ENCODE measurements at regions not wholly inside any gene's neighbourhood (a gene's known extent, or its start where the extent isn't known, plus 50 kb on each side); places are given as distances from the start of the nearest gene placed in this dataset.

- no peak overlapping the region for H3K4me2 ChIP-seq (ENCODE audit: low read length)
- ATAC-seq (no peak), DNase-seq (no peak)
- ChIA-PET CTCF (no interaction called here), POLR2A (ENCODE audit: unreplicated experiment) (no interaction called here)
- no peaks in the 10 kb centered on the region for H3F3A ChIP-seq (ENCODE audit: low read length, unreplicated experiment)
- intact Hi-C loops (cut with micrococcal nuclease) = no loop called here
- no peaks in the 10 kb centered on the region for H4K20me1 ChIP-seq (ENCODE audit: low read length)
- no peak for TF ChIP-seq CTCF (conservative IDR thresholded peaks at IDR 0.05; ENCODE audit: low read depth, low read length)
- no peak for TF ChIP-seq EZH2 (IDR thresholded peaks at IDR 0.05; ENCODE audit: low read length, unreplicated experiment)
- TF ChIP-seq EZH2phosphoT487 (IDR thresholded peaks at IDR 0.05; ENCODE audit: borderline replicate concordance, low read length) = no peak
- H2AFZ ChIP-seq (ENCODE audit: low read length) = no peak overlapping the region
- no peak overlapping the region for H3K4me3 ChIP-seq (ENCODE audit: low read length)
- no peak overlapping the region for H3K27ac ChIP-seq (ENCODE audit: low read length)
- no peaks in the 10 kb centered on the region for H3K79me2 ChIP-seq (ENCODE audit: low read length)
- peaks cover 3% of the 10 kb centered on the region; the same call in 1 of the 2 replicates for H3K27me3 ChIP-seq (ENCODE audit: low read length)
- H3K9me3 ChIP-seq (ENCODE audit: low read length) = no peaks in the 10 kb centered on the region
- H3K36me3 ChIP-seq (ENCODE audit: low read depth, low read length) = no peaks in the 10 kb centered on the region
- H3K9me2 ChIP-seq (replicated peaks; ENCODE audit: low read length) = no peaks in the 10 kb centered on the region
- BruUV-seq (replicated peaks) = no TSS peak
- H3K9ac ChIP-seq (ENCODE audit: low read length) = no peak overlapping the region
- no peaks in the 10 kb centered on the region for H3K4me1 ChIP-seq (ENCODE audit: insufficient read depth, low read length)
These were observed 245.8 kb downstream of the JRKL start for GRCh38 chr11:96635655-96636054.

- TF ChIP-seq CTCF (conservative IDR thresholded peaks at IDR 0.05; ENCODE audit: low read depth, low read length) (no peak), EZH2 (IDR thresholded peaks at IDR 0.05; ENCODE audit: low read length, unreplicated experiment) (no peak), EZH2phosphoT487 (IDR thresholded peaks at IDR 0.05; ENCODE audit: borderline replicate concordance, low read length) (no peak)
- H3K79me2 ChIP-seq (ENCODE audit: low read length) = no peaks in the 10 kb centered on the region
- ChIA-PET POLR2A (ENCODE audit: unreplicated experiment) (no interaction called here), CTCF (no interaction called here)
- no peak overlapping the region for H3K4me3 ChIP-seq (ENCODE audit: low read length)
- H3F3A ChIP-seq (ENCODE audit: low read length, unreplicated experiment) = no peaks in the 10 kb centered on the region
- ATAC-seq (no peak), DNase-seq (no peak)
- H3K4me2 ChIP-seq (ENCODE audit: low read length) = no peak overlapping the region
- no peaks in the 10 kb centered on the region for H4K20me1 ChIP-seq (ENCODE audit: low read length)
- no peak overlapping the region for H2AFZ ChIP-seq (ENCODE audit: low read length)
- no peak overlapping the region for H3K9ac ChIP-seq (ENCODE audit: low read length)
- intact Hi-C loops (cut with micrococcal nuclease) = no loop called here
- BruUV-seq (replicated peaks) = no TSS peak
- no peaks in the 10 kb centered on the region for H3K4me1 ChIP-seq (ENCODE audit: insufficient read depth, low read length)
- no peaks in the 10 kb centered on the region for H3K9me3 ChIP-seq (ENCODE audit: low read length)
- H3K27me3 ChIP-seq (ENCODE audit: low read length) = peaks cover 23% of the 10 kb centered on the region
- no peak overlapping the region for H3K27ac ChIP-seq (ENCODE audit: low read length)
- H3K9me2 ChIP-seq (replicated peaks; ENCODE audit: low read length) = no peaks in the 10 kb centered on the region; the same call in 1 of the 2 replicates
- no peaks in the 10 kb centered on the region for H3K36me3 ChIP-seq (ENCODE audit: low read depth, low read length)
These were observed 251.4 kb downstream of the JRKL start for GRCh38 chr11:96641261-96641660.

GRCh38 chr11:96642583-96642982 lies 252.8 kb downstream of the JRKL start:
- Histone ChIP-seq H3K9ac (ENCODE audit: low read length) (no peak overlapping the region), H3K27me3 (ENCODE audit: low read length) (peaks cover 35% of the 10 kb centered on the region), H2AFZ (ENCODE audit: low read length) (no peak overlapping the region), H3K4me1 (ENCODE audit: insufficient read depth, low read length) (no peaks in the 10 kb centered on the region), H3K4me2 (ENCODE audit: low read length) (no peak overlapping the region), H3K36me3 (ENCODE audit: low read depth, low read length) (no peaks in the 10 kb centered on the region), H3K4me3 (ENCODE audit: low read length) (no peak overlapping the region), H3K27ac (ENCODE audit: low read length) (no peak overlapping the region), H4K20me1 (ENCODE audit: low read length) (no peaks in the 10 kb centered on the region), H3K9me3 (ENCODE audit: low read length) (no peaks in the 10 kb centered on the region), H3F3A (ENCODE audit: low read length, unreplicated experiment) (no peaks in the 10 kb centered on the region), H3K9me2 (replicated peaks; ENCODE audit: low read length) (no peaks in the 10 kb centered on the region; the same call in 1 of the 2 replicates), H3K79me2 (ENCODE audit: low read length) (no peaks in the 10 kb centered on the region)
- DNase-seq (peak; percentile 14), ATAC-seq (no peak)
- no TSS peak for BruUV-seq (replicated peaks)
- TF ChIP-seq CTCF (conservative IDR thresholded peaks at IDR 0.05; ENCODE audit: low read depth, low read length) (no peak), EZH2phosphoT487 (IDR thresholded peaks at IDR 0.05; ENCODE audit: borderline replicate concordance, low read length) (no peak), EZH2 (IDR thresholded peaks at IDR 0.05; ENCODE audit: low read length, unreplicated experiment) (no peak)
- POLR2A ChIA-PET (ENCODE audit: unreplicated experiment) = no interaction called here
- CTCF ChIA-PET = no interaction called here
- intact Hi-C loops (cut with micrococcal nuclease) = no loop called here
